ENCODE measurements at regions not wholly inside any gene's neighbourhood (a gene's known extent, or its start where the extent isn't known, plus 50 kb on each side); places are given as distances from the start of the nearest gene placed in this dataset.

GRCh38 chr12:60394665-60395064 is 798.8 kb downstream of the SLC16A7 start:
- intact Hi-C loops (cut with micrococcal nuclease) = no loop called here
- Mint-ChIP-seq H3K9me3 (no peaks in the 10 kb centered on the region), H3K36me3 (ENCODE audit: low read depth) (no peaks in the 10 kb centered on the region), H3K4me1 (ENCODE audit: low read depth) (no peaks in the 10 kb centered on the region), H3K4me3 (ENCODE audit: low read depth) (no peak overlapping the region), H3K27me3 (ENCODE audit: low read depth) (no peaks in the 10 kb centered on the region), H3K27ac (no peak overlapping the region)
- no peak for DNase-seq (ENCODE audit: low spot score)

GRCh38 chr12:60398547-60398946 is 802.7 kb downstream of the SLC16A7 start:
- Mint-ChIP-seq H3K36me3 (ENCODE audit: low read depth) (no peaks in the 10 kb centered on the region), H3K4me3 (ENCODE audit: low read depth) (no peak overlapping the region), H3K9me3 (no peaks in the 10 kb centered on the region), H3K27me3 (ENCODE audit: low read depth) (no peaks in the 10 kb centered on the region), H3K27ac (no peak overlapping the region), H3K4me1 (ENCODE audit: low read depth) (no peaks in the 10 kb centered on the region)
- no peak for DNase-seq (ENCODE audit: low spot score)
- intact Hi-C loops (cut with micrococcal nuclease) = no loop called here

GRCh38 chr12:60399064-60399463 is 803.2 kb downstream of the SLC16A7 start:
- Mint-ChIP-seq H3K27ac (no peak overlapping the region), H3K4me3 (ENCODE audit: low read depth) (no peak overlapping the region), H3K9me3 (no peaks in the 10 kb centered on the region), H3K4me1 (ENCODE audit: low read depth) (no peaks in the 10 kb centered on the region), H3K27me3 (ENCODE audit: low read depth) (no peaks in the 10 kb centered on the region), H3K36me3 (ENCODE audit: low read depth) (no peaks in the 10 kb centered on the region)
- DNase-seq (ENCODE audit: low spot score) = no peak
- intact Hi-C loops (cut with micrococcal nuclease) = no loop called here

GRCh38 chr12:60402996-60403395 is 807.2 kb downstream of the SLC16A7 start:
- no peaks in the 10 kb centered on the region for H3K27me3 Mint-ChIP-seq (ENCODE audit: low read depth)

GRCh38 chr12:60415351-60415750 is 819.5 kb downstream of the SLC16A7 start:
- intact Hi-C loops (cut with micrococcal nuclease) = no loop called here
- no peaks in the 10 kb centered on the region for H3K27me3 Mint-ChIP-seq (ENCODE audit: low read depth)
- no peak for DNase-seq (ENCODE audit: low spot score)

More at GRCh38 chr12:60402996-60403395, 807.2 kb downstream of the SLC16A7 start:
- H3K9me3 Mint-ChIP-seq = no peaks in the 10 kb centered on the region
- H3K4me1 Mint-ChIP-seq (ENCODE audit: low read depth) = no peaks in the 10 kb centered on the region
- H3K27ac Mint-ChIP-seq = no peak overlapping the region
- no peak for DNase-seq (ENCODE audit: low spot score)
- intact Hi-C loops (cut with micrococcal nuclease) = no loop called here
- no peak overlapping the region for H3K4me3 Mint-ChIP-seq (ENCODE audit: low read depth)
- H3K36me3 Mint-ChIP-seq (ENCODE audit: low read depth) = no peaks in the 10 kb centered on the region

GRCh38 chr12:60419986-60420385 is 824.2 kb downstream of the SLC16A7 start:
- no peak overlapping the region for H3K27ac Mint-ChIP-seq
- intact Hi-C loops (cut with micrococcal nuclease) = no loop called here
- H3K4me1 Mint-ChIP-seq (ENCODE audit: low read depth) = no peaks in the 10 kb centered on the region
- no peak overlapping the region for H3K4me3 Mint-ChIP-seq (ENCODE audit: low read depth)
- no peak for DNase-seq (ENCODE audit: low spot score)
- H3K9me3 Mint-ChIP-seq = peaks cover 7% of the 10 kb centered on the region
- H3K27me3 Mint-ChIP-seq (ENCODE audit: low read depth) = no peaks in the 10 kb centered on the region
- no peaks in the 10 kb centered on the region for H3K36me3 Mint-ChIP-seq (ENCODE audit: low read depth)

More at GRCh38 chr12:60415351-60415750, 819.5 kb downstream of the SLC16A7 start:
- Mint-ChIP-seq H3K4me3 (ENCODE audit: low read depth) (no peak overlapping the region), H3K4me1 (ENCODE audit: low read depth) (no peaks in the 10 kb centered on the region), H3K36me3 (ENCODE audit: low read depth) (no peaks in the 10 kb centered on the region), H3K9me3 (peaks cover 11% of the 10 kb centered on the region), H3K27ac (no peak overlapping the region)

GRCh38 chr12:60421741-60422140 is 825.9 kb downstream of the SLC16A7 start:
- intact Hi-C loops (cut with micrococcal nuclease) = no loop called here
- no peaks in the 10 kb centered on the region for H3K4me1 Mint-ChIP-seq (ENCODE audit: low read depth)
- H3K27me3 Mint-ChIP-seq (ENCODE audit: low read depth) = no peaks in the 10 kb centered on the region
- no peak overlapping the region for H3K27ac Mint-ChIP-seq
- peaks cover 3% of the 10 kb centered on the region for H3K9me3 Mint-ChIP-seq
- H3K4me3 Mint-ChIP-seq (ENCODE audit: low read depth) = no peak overlapping the region
- DNase-seq (ENCODE audit: low spot score) = no peak
- H3K36me3 Mint-ChIP-seq (ENCODE audit: low read depth) = no peaks in the 10 kb centered on the region

- Mint-ChIP-seq H3K4me3 (ENCODE audit: low read depth) (no peak overlapping the region), H3K9me3 (peaks cover 15% of the 10 kb centered on the region), H3K27ac (no peak overlapping the region), H3K27me3 (ENCODE audit: low read depth) (no peaks in the 10 kb centered on the region), H3K36me3 (ENCODE audit: low read depth) (no peaks in the 10 kb centered on the region), H3K4me1 (ENCODE audit: low read depth) (no peaks in the 10 kb centered on the region)
- DNase-seq (ENCODE audit: low spot score) = no peak
- intact Hi-C loops (cut with micrococcal nuclease) = no loop called here
Measured at GRCh38 chr12:60437297-60437696, 841.5 kb downstream of the SLC16A7 start.

GRCh38 chr12:60441577-60441976 is 845.7 kb downstream of the SLC16A7 start:
- intact Hi-C loops (cut with micrococcal nuclease) = no loop called here
- Mint-ChIP-seq H3K27ac (no peak overlapping the region), H3K4me1 (ENCODE audit: low read depth) (no peaks in the 10 kb centered on the region), H3K27me3 (ENCODE audit: low read depth) (no peaks in the 10 kb centered on the region), H3K36me3 (ENCODE audit: low read depth) (no peaks in the 10 kb centered on the region), H3K9me3 (peaks cover 26% of the 10 kb centered on the region), H3K4me3 (ENCODE audit: low read depth) (no peak overlapping the region)
- no peak for DNase-seq (ENCODE audit: low spot score)

- Mint-ChIP-seq H3K27ac (no peak overlapping the region), H3K27me3 (ENCODE audit: low read depth) (no peaks in the 10 kb centered on the region), H3K9me3 (peaks cover 23% of the 10 kb centered on the region), H3K4me1 (ENCODE audit: low read depth) (no peaks in the 10 kb centered on the region), H3K36me3 (ENCODE audit: low read depth) (no peaks in the 10 kb centered on the region), H3K4me3 (ENCODE audit: low read depth) (no peak overlapping the region)
- intact Hi-C loops (cut with micrococcal nuclease) = no loop called here
- DNase-seq (ENCODE audit: low spot score) = no peak
Measured at GRCh38 chr12:60451457-60451856, 855.6 kb downstream of the SLC16A7 start.

- intact Hi-C loops (cut with micrococcal nuclease) = no loop called here
- Mint-ChIP-seq H3K4me3 (ENCODE audit: low read depth) (no peak overlapping the region), H3K4me1 (ENCODE audit: low read depth) (no peaks in the 10 kb centered on the region), H3K9me3 (peaks cover 3% of the 10 kb centered on the region), H3K36me3 (ENCODE audit: low read depth) (no peaks in the 10 kb centered on the region), H3K27me3 (ENCODE audit: low read depth) (no peaks in the 10 kb centered on the region), H3K27ac (no peak overlapping the region)
- no peak for DNase-seq (ENCODE audit: low spot score)
Measured at GRCh38 chr12:60465060-60465459, 869.2 kb downstream of the SLC16A7 start.

GRCh38 chr12:60468546-60468945 is 872.7 kb downstream of the SLC16A7 start:
- no peak for DNase-seq (ENCODE audit: low spot score)
- H3K9me3 Mint-ChIP-seq = no peaks in the 10 kb centered on the region

GRCh38 chr12:60475825-60476224 is 880.0 kb downstream of the SLC16A7 start:
- Mint-ChIP-seq H3K27ac (no peak overlapping the region), H3K36me3 (ENCODE audit: low read depth) (no peaks in the 10 kb centered on the region), H3K4me1 (ENCODE audit: low read depth) (no peaks in the 10 kb centered on the region), H3K27me3 (ENCODE audit: low read depth) (no peaks in the 10 kb centered on the region), H3K4me3 (ENCODE audit: low read depth) (no peak overlapping the region), H3K9me3 (no peaks in the 10 kb centered on the region)
- no peak for DNase-seq (ENCODE audit: low spot score)
- intact Hi-C loops (cut with micrococcal nuclease) = no loop called here

More at GRCh38 chr12:60468546-60468945, 872.7 kb downstream of the SLC16A7 start:
- Mint-ChIP-seq H3K4me3 (ENCODE audit: low read depth) (no peak overlapping the region), H3K4me1 (ENCODE audit: low read depth) (no peaks in the 10 kb centered on the region), H3K27ac (no peak overlapping the region), H3K27me3 (ENCODE audit: low read depth) (no peaks in the 10 kb centered on the region), H3K36me3 (ENCODE audit: low read depth) (no peaks in the 10 kb centered on the region)
- intact Hi-C loops (cut with micrococcal nuclease) = no loop called here

GRCh38 chr12:60487284-60487683 is 891.5 kb downstream of the SLC16A7 start:
- intact Hi-C loops (cut with micrococcal nuclease) = no loop called here
- Mint-ChIP-seq H3K27ac (no peak overlapping the region), H3K4me1 (ENCODE audit: low read depth) (no peaks in the 10 kb centered on the region), H3K27me3 (ENCODE audit: low read depth) (no peaks in the 10 kb centered on the region), H3K4me3 (ENCODE audit: low read depth) (no peak overlapping the region), H3K9me3 (peaks cover 3% of the 10 kb centered on the region), H3K36me3 (ENCODE audit: low read depth) (no peaks in the 10 kb centered on the region)
- DNase-seq (ENCODE audit: low spot score) = no peak

Data from activated T-helper 2 cell treated with anti-CD3 and anti-CD28 coated beads, Interferon-gamma antibody, Interleukin-2, Interleukin-4, amounts not matched to agents 10 μg/mL and 5 μg/mL and 100 μg/mL, durations not matched to agents 14 hours and 24 hours and 36 hours (primary cell).